ENCODE measurements at regions not wholly inside any gene's neighbourhood (a gene's known extent, or its start where the extent isn't known, plus 50 kb on each side); places are given as distances from the start of the nearest gene placed in this dataset.

GRCh38 chr18:38664929-38665328, 1099.3 kb upstream of the CELF4 start:
- CTCF ChIA-PET (ENCODE audit: unreplicated experiment) = no interaction called here
- no peaks in the 10 kb centered on the region for H4K20me1 ChIP-seq (ENCODE audit: insufficient read depth, low read length)
- no peak overlapping the region for H3K4me2 ChIP-seq (ENCODE audit: low read length)
- no peaks in the 10 kb centered on the region for H3K79me2 ChIP-seq (ENCODE audit: insufficient read depth, low read depth, low read length)
- no peak for DNase-seq (ENCODE audit: low spot score)
- intact Hi-C loops (cut with micrococcal nuclease; ENCODE audit: unreplicated experiment) = no loop called here
- H3K36me3 ChIP-seq (ENCODE audit: insufficient read depth, low read length) = no peaks in the 10 kb centered on the region
- no peak overlapping the region for H2AFZ ChIP-seq (ENCODE audit: low read length)
- H3K9me2 ChIP-seq (ENCODE audit: insufficient read depth, low read length) = no peaks in the 10 kb centered on the region
- no peak overlapping the region for H3K27ac ChIP-seq (ENCODE audit: low read depth, low read length, poor library complexity, severe bottlenecking)
- TF ChIP-seq CTCF (conservative IDR thresholded peaks at IDR 0.05; ENCODE audit: low read length) (no peak), EZH2phosphoT487 (IDR thresholded peaks at IDR 0.05; ENCODE audit: borderline replicate concordance, low read depth, low read length) (no peak)
- POLR2A ChIA-PET = no interaction called here
- BruUV-seq (replicated peaks) = no TSS peak
- H3K4me3 ChIP-seq (ENCODE audit: low read depth, low read length, poor library complexity, severe bottlenecking) = no peak overlapping the region
- no peaks in the 10 kb centered on the region for H3K9me3 ChIP-seq (ENCODE audit: low read length)
- H3K4me1 ChIP-seq (ENCODE audit: insufficient read depth, low read length, poor library complexity, severe bottlenecking) = no peaks in the 10 kb centered on the region

- H2AFZ ChIP-seq (ENCODE audit: low read length) = no peak overlapping the region
- ChIA-PET POLR2A (interaction anchor here (0.7 kb wide), 1 partner anchor 538 kb away, joined by 4 read pairs; no protein-coding TSS in a partner anchor), CTCF (ENCODE audit: unreplicated experiment) (no interaction called here)
- no peaks in the 10 kb centered on the region for H3K79me2 ChIP-seq (ENCODE audit: insufficient read depth, low read depth, low read length)
- H3K4me1 ChIP-seq (ENCODE audit: insufficient read depth, low read length, poor library complexity, severe bottlenecking) = no peaks in the 10 kb centered on the region
- no TSS peak for BruUV-seq (replicated peaks)
- intact Hi-C loops (cut with micrococcal nuclease; ENCODE audit: unreplicated experiment) = no loop called here
- H3K36me3 ChIP-seq (ENCODE audit: insufficient read depth, low read length) = no peaks in the 10 kb centered on the region
- H4K20me1 ChIP-seq (ENCODE audit: insufficient read depth, low read length) = no peaks in the 10 kb centered on the region
- no peaks in the 10 kb centered on the region for H3K9me2 ChIP-seq (ENCODE audit: insufficient read depth, low read length)
- no peak overlapping the region for H3K4me3 ChIP-seq (ENCODE audit: low read depth, low read length, poor library complexity, severe bottlenecking)
- H3K27ac ChIP-seq (ENCODE audit: low read depth, low read length, poor library complexity, severe bottlenecking) = no peak overlapping the region
- DNase-seq (ENCODE audit: low spot score) = no peak
- no peaks in the 10 kb centered on the region for H3K9me3 ChIP-seq (ENCODE audit: low read length)
- no peak overlapping the region for H3K4me2 ChIP-seq (ENCODE audit: low read length)
- TF ChIP-seq CTCF (conservative IDR thresholded peaks at IDR 0.05; ENCODE audit: low read length) (no peak), EZH2phosphoT487 (IDR thresholded peaks at IDR 0.05; ENCODE audit: borderline replicate concordance, low read depth, low read length) (no peak)
Measured at GRCh38 chr18:38663682-38664081, 1098.1 kb upstream of the CELF4 start.

- Histone ChIP-seq H3K4me2 (ENCODE audit: low read length) (no peak overlapping the region), H4K20me1 (ENCODE audit: insufficient read depth, low read length) (no peaks in the 10 kb centered on the region), H3K27ac (ENCODE audit: low read depth, low read length, poor library complexity, severe bottlenecking) (no peak overlapping the region), H3K79me2 (ENCODE audit: insufficient read depth, low read depth, low read length) (no peaks in the 10 kb centered on the region), H3K4me1 (ENCODE audit: insufficient read depth, low read length, poor library complexity, severe bottlenecking) (no peaks in the 10 kb centered on the region), H2AFZ (ENCODE audit: low read length) (no peak overlapping the region), H3K4me3 (ENCODE audit: low read depth, low read length, poor library complexity, severe bottlenecking) (no peak overlapping the region), H3K9me2 (ENCODE audit: insufficient read depth, low read length) (no peaks in the 10 kb centered on the region), H3K9me3 (ENCODE audit: low read length) (no peaks in the 10 kb centered on the region), H3K36me3 (ENCODE audit: insufficient read depth, low read length) (no peaks in the 10 kb centered on the region)
- TF ChIP-seq EZH2phosphoT487 (IDR thresholded peaks at IDR 0.05; ENCODE audit: borderline replicate concordance, low read depth, low read length) (no peak), CTCF (conservative IDR thresholded peaks at IDR 0.05; ENCODE audit: low read length) (no peak)
- no TSS peak for BruUV-seq (replicated peaks)
- intact Hi-C loops (cut with micrococcal nuclease; ENCODE audit: unreplicated experiment) = no loop called here
- ChIA-PET POLR2A (interaction anchor here (0.7 kb wide), 1 partner anchor 537 kb away, joined by 4 read pairs; no protein-coding TSS in a partner anchor), CTCF (ENCODE audit: unreplicated experiment) (no interaction called here)
- DNase-seq (ENCODE audit: low spot score) = no peak
Measured at GRCh38 chr18:38663270-38663669, 1097.7 kb upstream of the CELF4 start.
